PC-3 (cell line): ENCODE measurements at regions not wholly inside any gene's neighbourhood (a gene's known extent, or its start where the extent isn't known, plus 50 kb on each side); places are given as distances from the start of the nearest gene placed in this dataset.

Source experiments
- ATAC-seq: fragments of 200-7000 bp; cut with Tn5 transposase; 2 replicates; pipeline ENCODE4 v1.9.1; 2020; ENCODE audit warnings: mild to moderate bottlenecking, moderate library complexity
- BruUV-seq: library from RNA; stranded (reverse); fragments of 400-500 nt; replicated peaks from 2 replicates; lab custom pipeline; 2021; lab: Mats Ljungman, UMichigan
- CTCF ChIA-PET: fragments of 300-600 bp; sonication (Branson Sonifier 250); formaldehyde crosslinking; loops from one replicate; lab custom pipeline; 2022; ENCODE audit warnings: antibody characterized with exemption; lab: Charles Lee
- POLR2A ChIA-PET: fragments of 300-600 bp; sonication (Branson Sonifier 250); formaldehyde crosslinking; loops from one replicate; lab custom pipeline; 2022; ENCODE audit warnings: antibody characterized with exemption; ENCODE audit not compliant: unreplicated experiment; lab: Charles Lee
- DNase-seq: peaks from one replicate; pipeline ENCODE4 v3.0.0-alpha.2; 2015
- H2AFZ ChIP-seq: fragments of 300-600 bp; sonication (generic); 2 replicates; pipeline ENCODE4 v1.6.0; 2016; ENCODE audit warnings: antibody characterized with exemption, low read length
- H3F3A ChIP-seq: fragments of 300-600 bp; sonication (generic); one replicate; pipeline ENCODE4 v1.6.0; 2017; ENCODE audit warnings: antibody characterized with exemption, low read length, control low read depth, mild to moderate bottlenecking; ENCODE audit not compliant: unreplicated experiment
- H3K27ac ChIP-seq: fragments of 300-600 bp; sonication (generic); 2 replicates; pipeline ENCODE4 v1.5.1; 2016; ENCODE audit warnings: mild to moderate bottlenecking, low read length
- H3K27me3 ChIP-seq: fragments of 300-600 bp; sonication (generic); 2 replicates; pipeline ENCODE4 v1.6.1; 2016; ENCODE audit warnings: low read length, mixed read lengths
- H3K36me3 ChIP-seq: fragments of 300-600 bp; sonication (generic); 2 replicates; pipeline ENCODE4 v1.6.1; 2016; ENCODE audit warnings: low read depth, mixed run types, low read length, mixed read lengths
- H3K4me1 ChIP-seq: fragments of 300-600 bp; sonication (generic); 2 replicates; pipeline ENCODE4 v1.5.1; 2016; ENCODE audit warnings: low read length; ENCODE audit not compliant: insufficient read depth
- H3K4me2 ChIP-seq: fragments of 300-600 bp; sonication (generic); 2 replicates; pipeline ENCODE4 v1.6.0; 2016; ENCODE audit warnings: low read length
- H3K4me3 ChIP-seq: fragments of 300-600 bp; sonication (generic); 2 replicates; pipeline ENCODE4 v1.5.1; 2016; ENCODE audit warnings: mild to moderate bottlenecking, low read length, mixed read lengths
- H3K79me2 ChIP-seq: fragments of 300-600 bp; sonication (generic); 2 replicates; pipeline ENCODE4 v1.6.1; 2017; ENCODE audit warnings: low read length, mixed read lengths
- H3K9ac ChIP-seq: fragments of 300-600 bp; sonication (generic); 2 replicates; pipeline ENCODE4 v1.6.0; 2016; ENCODE audit warnings: mild to moderate bottlenecking, low read length
- H3K9me2 ChIP-seq: fragments of 300-600 bp; sonication (generic); replicated peaks from 2 replicates; pipeline ENCODE4 v1.6.1; 2016; ENCODE audit warnings: mixed run types, low read length, mixed read lengths
- H3K9me3 ChIP-seq: fragments of 300-600 bp; sonication (generic); 2 replicates; pipeline ENCODE4 v1.6.1; 2016; ENCODE audit warnings: low read length, mixed read lengths
- H4K20me1 ChIP-seq: fragments of 300-600 bp; sonication (generic); 2 replicates; pipeline ENCODE4 v1.6.1; 2016; ENCODE audit warnings: low read length, mixed read lengths
- CTCF ChIP-seq: fragments of 300-600 bp; sonication (generic); conservative IDR thresholded peaks from 2 replicates; pipeline ENCODE4 v1.5.1; 2017; ENCODE audit warnings: antibody characterized with exemption, low read depth, mild to moderate bottlenecking, low read length
- EZH2 ChIP-seq: fragments of 300-600 bp; sonication (generic); IDR thresholded peaks from one replicate; pipeline ENCODE4 v1.6.1; 2017; ENCODE audit warnings: antibody characterized with exemption, mild to moderate bottlenecking, low read length; ENCODE audit not compliant: unreplicated experiment
- EZH2phosphoT487 ChIP-seq: fragments of 300-600 bp; sonication (generic); IDR thresholded peaks from 2 replicates; pipeline ENCODE4 v1.6.1; 2018; ENCODE audit warnings: mild to moderate bottlenecking, antibody characterized with exemption, low read length, borderline replicate concordance
- intact Hi-C: fragments of 100-400 bp; cut with micrococcal nuclease; formaldehyde crosslinking; loops from 2 replicates; pipeline ENCODE4 v1.9.0; 2023

- Histone ChIP-seq H2AFZ (no peak overlapping the region), H3K36me3 (no peaks in the 10 kb centered on the region), H3K9me3 (no peaks in the 10 kb centered on the region), H3K4me3 (no peak overlapping the region), H3K27me3 (peaks cover 11% of the 10 kb centered on the region; the same call in 1 of the 2 replicates), H3K4me1 (no peaks in the 10 kb centered on the region), H3K4me2 (no peak overlapping the region), H3K27ac (no peak overlapping the region), H3K79me2 (no peaks in the 10 kb centered on the region), H3F3A (no peaks in the 10 kb centered on the region), H3K9ac (no peak overlapping the region), H4K20me1 (no peaks in the 10 kb centered on the region), H3K9me2 (no peaks in the 10 kb centered on the region)
- BruUV-seq = no TSS peak
- TF ChIP-seq CTCF (no peak), EZH2 (no peak), EZH2phosphoT487 (no peak)
- ChIA-PET CTCF (no interaction called here), POLR2A (no interaction called here)
- intact Hi-C loops = no loop called here
- ATAC-seq = no peak
- no peak for DNase-seq
Observed at GRCh38 chr3:61356685-61357084, 105.4 kb upstream of the FHIT start.

GRCh38 chr3:61357902-61358301 lies 106.7 kb upstream of the FHIT start:
- Histone ChIP-seq H3K9ac (no peak overlapping the region), H3K79me2 (no peaks in the 10 kb centered on the region), H3K36me3 (no peaks in the 10 kb centered on the region), H3K27me3 (peaks cover 11% of the 10 kb centered on the region; the same call in 1 of the 2 replicates), H3K4me2 (no peak overlapping the region), H3K27ac (no peak overlapping the region), H3K9me3 (no peaks in the 10 kb centered on the region), H2AFZ (no peak overlapping the region), H3K9me2 (no peaks in the 10 kb centered on the region), H3K4me1 (no peaks in the 10 kb centered on the region), H4K20me1 (no peaks in the 10 kb centered on the region), H3K4me3 (no peak overlapping the region), H3F3A (no peaks in the 10 kb centered on the region)
- DNase-seq = no peak
- POLR2A ChIA-PET = no interaction called here
- CTCF ChIA-PET = no interaction called here
- no peak for ATAC-seq
- BruUV-seq = no TSS peak
- intact Hi-C loops = no loop called here
- TF ChIP-seq EZH2 (no peak), CTCF (no peak), EZH2phosphoT487 (no peak)

GRCh38 chr3:61358364-61358763 lies 107.1 kb upstream of the FHIT start:
- H2AFZ ChIP-seq = no peak overlapping the region
- BruUV-seq = no TSS peak
- no peaks in the 10 kb centered on the region for H3K79me2 ChIP-seq
- DNase-seq = no peak
- no peak overlapping the region for H3K4me3 ChIP-seq
- H3F3A ChIP-seq = no peaks in the 10 kb centered on the region
- ChIA-PET POLR2A (no interaction called here), CTCF (no interaction called here)
- no peak overlapping the region for H3K9ac ChIP-seq
- no peaks in the 10 kb centered on the region for H3K9me2 ChIP-seq
- H3K4me1 ChIP-seq = no peaks in the 10 kb centered on the region
- intact Hi-C loops = no loop called here
- H4K20me1 ChIP-seq = no peaks in the 10 kb centered on the region
- no peak for ATAC-seq
- H3K27ac ChIP-seq = no peak overlapping the region
- H3K4me2 ChIP-seq = no peak overlapping the region
- no peaks in the 10 kb centered on the region for H3K9me3 ChIP-seq
- no peaks in the 10 kb centered on the region for H3K36me3 ChIP-seq
- no peak for TF ChIP-seq CTCF
- TF ChIP-seq EZH2 = no peak
- no peak for TF ChIP-seq EZH2phosphoT487
- peaks cover 11% of the 10 kb centered on the region; the same call in 1 of the 2 replicates for H3K27me3 ChIP-seq
